ENCODE measurements at regions not wholly inside any gene's neighbourhood (a gene's known extent, or its start where the extent isn't known, plus 50 kb on each side); places are given as distances from the start of the nearest gene placed in this dataset.

DNA sequence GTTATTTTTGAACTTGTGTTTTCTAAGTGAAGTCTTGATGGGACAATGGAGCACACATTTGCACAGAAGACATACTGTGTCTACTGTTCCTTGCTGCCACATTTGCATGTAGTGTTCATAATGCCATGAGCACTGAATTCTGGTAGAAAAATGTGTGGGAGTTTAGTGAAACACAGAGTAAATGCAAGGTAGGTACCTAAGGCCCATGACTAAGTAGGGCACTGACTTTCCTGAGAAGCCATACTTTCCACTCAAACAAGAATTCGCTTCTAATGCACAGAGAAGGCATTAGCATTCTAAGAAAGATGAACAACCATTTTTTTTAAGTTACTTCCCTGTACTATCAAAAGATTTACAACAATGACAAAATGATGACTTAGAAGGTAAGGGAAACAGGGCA is 282.2 kb downstream of the MAN2A1 start:
- TF ChIP-seq RAD51 (IDR thresholded peaks at IDR 0.05) (no peak), TCF12 (IDR thresholded peaks at IDR 0.05; ENCODE audit: low read depth, low read length) (no peak), POLR2A (IDR thresholded peaks at IDR 0.05; ENCODE audit: low read depth, low read length) (no peak), REST (IDR thresholded peaks at IDR 0.05; ENCODE audit: low read depth, low read length) (no peak), MYC (IDR thresholded peaks at IDR 0.05; ENCODE audit: insufficient read depth, insufficient read length, insufficient replicate concordance, low read length, severe bottlenecking) (no peak), RB1 (IDR thresholded peaks at IDR 0.05; ENCODE audit: borderline replicate concordance) (no peak), NR2C1 (IDR thresholded peaks at IDR 0.05) (no peak), MTA3 (IDR thresholded peaks at IDR 0.05; ENCODE audit: borderline replicate concordance, low read length) (no peak), SP1 (IDR thresholded peaks at IDR 0.05; ENCODE audit: low read depth, low read length) (no peak), ZNF274 (IDR thresholded peaks at IDR 0.05; ENCODE audit: insufficient read depth, insufficient read length) (no peak), RELA (IDR thresholded peaks at IDR 0.05; ENCODE audit: borderline replicate concordance, partially characterized antibody) (no peak), FOS (IDR thresholded peaks at IDR 0.05; ENCODE audit: borderline replicate concordance, extremely low read depth, insufficient read length) (no peak)
- TF ChIP-seq, protein P1, sequence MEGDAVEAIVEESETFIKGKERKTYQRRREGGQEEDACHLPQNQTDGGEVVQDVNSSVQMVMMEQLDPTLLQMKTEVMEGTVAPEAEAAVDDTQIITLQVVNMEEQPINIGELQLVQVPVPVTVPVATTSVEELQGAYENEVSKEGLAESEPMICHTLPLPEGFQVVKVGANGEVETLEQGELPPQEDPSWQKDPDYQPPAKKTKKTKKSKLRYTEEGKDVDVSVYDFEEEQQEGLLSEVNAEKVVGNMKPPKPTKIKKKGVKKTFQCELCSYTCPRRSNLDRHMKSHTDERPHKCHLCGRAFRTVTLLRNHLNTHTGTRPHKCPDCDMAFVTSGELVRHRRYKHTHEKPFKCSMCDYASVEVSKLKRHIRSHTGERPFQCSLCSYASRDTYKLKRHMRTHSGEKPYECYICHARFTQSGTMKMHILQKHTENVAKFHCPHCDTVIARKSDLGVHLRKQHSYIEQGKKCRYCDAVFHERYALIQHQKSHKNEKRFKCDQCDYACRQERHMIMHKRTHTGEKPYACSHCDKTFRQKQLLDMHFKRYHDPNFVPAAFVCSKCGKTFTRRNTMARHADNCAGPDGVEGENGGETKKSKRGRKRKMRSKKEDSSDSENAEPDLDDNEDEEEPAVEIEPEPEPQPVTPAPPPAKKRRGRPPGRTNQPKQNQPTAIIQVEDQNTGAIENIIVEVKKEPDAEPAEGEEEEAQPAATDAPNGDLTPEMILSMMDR (IDR thresholded peaks at IDR 0.05 in 2 of 3, conservative IDR thresholded peaks at IDR 0.05 in 1 of 3; ENCODE audit: control insufficient read depth in 2 of 3, extremely low read depth in 1 of 3, insufficient read depth in 1 of 3, low read depth in 3 of 3, low read length in 3 of 3) = no peak

Measured in GM12878 (cell line).